Transverse colon (tissue), 3 donors: ENCODE measurements at regions not wholly inside any gene's neighbourhood (a gene's known extent, or its start where the extent isn't known, plus 50 kb on each side); places are given as distances from the start of the nearest gene placed in this dataset.

Experiments used
- CTCF ChIP-seq, 5 experiments: fragments of 200-600 bp in 3 of 5; fragments of 450-650 bp in 2 of 5; sonication (generic) in 3 of 5; IDR thresholded peaks; 1 replicate in 2 of 5; 2 replicates in 3 of 5; pipeline ENCODE4 v1.5.1; 2016 to 2017; ENCODE audit warnings: antibody characterized with exemption in 5 of 5, inconsistent platforms in 3 of 5, mild to moderate bottlenecking in 2 of 5, moderate library complexity in 1 of 5
- EP300 ChIP-seq: sonication (generic); formaldehyde crosslinking; IDR thresholded peaks from one replicate; pipeline ENCODE4 v1.6.1; 2017; ENCODE audit warnings: antibody characterized with exemption, low read depth
- POLR2A ChIP-seq: fragments of 450-650 bp; IDR thresholded peaks from one replicate; pipeline ENCODE4 v1.6.1; 2016; ENCODE audit warnings: antibody characterized with exemption, mild to moderate bottlenecking, moderate library complexity

GRCh38 chr6:88458662-88459061, 292.5 kb upstream of the CNR1 start:
- no peak for TF ChIP-seq POLR2A
- TF ChIP-seq CTCF (IDR thresholded peaks at IDR 0.05), result no peak
- TF ChIP-seq EP300, result no peak
